PFSK-1 (cell line): ENCODE measurements at regions not wholly inside any gene's neighbourhood (a gene's known extent, or its start where the extent isn't known, plus 50 kb on each side); places are given as distances from the start of the nearest gene placed in this dataset.

Experiments
- FOXP2 ChIP-seq: optimal IDR thresholded peaks from 2 replicates; pipeline ENCODE3; 2011; ENCODE audit warnings: borderline replicate concordance, control low read depth, inconsistent platforms; ENCODE audit not compliant: insufficient read depth; ENCODE audit errors: extremely low read length, extremely low read depth
- POLR2AphosphoS5 ChIP-seq: IDR thresholded peaks from 2 replicates; pipeline ENCODE4 v1.6.1; 2012; ENCODE audit warnings: low read depth, mild to moderate bottlenecking, control low read depth, low read length, moderate library complexity
- SIN3A ChIP-seq: IDR thresholded peaks from 2 replicates; pipeline ENCODE4 v1.6.1; 2012; ENCODE audit warnings: mild to moderate bottlenecking, low read length, moderate library complexity, borderline replicate concordance; ENCODE audit not compliant: insufficient read depth
- TAF1 ChIP-seq: IDR thresholded peaks from 2 replicates; pipeline ENCODE4 v1.6.1; 2012; ENCODE audit warnings: low read length, control low read depth, borderline replicate concordance; ENCODE audit not compliant: insufficient read depth
- TF ChIP-seq, protein P1 (sequence below), 2 experiments: IDR thresholded peaks; 2 replicates each; pipeline versions ENCODE4 v1.6.1 to v1.8.0; 2011 to 2012; ENCODE audit warnings: low read depth in 2 of 2, low read length in 2 of 2, control low read depth in 1 of 2, inconsistent platforms in 1 of 2, mild to moderate bottlenecking in 1 of 2, moderate library complexity in 1 of 2; ENCODE audit not compliant: insufficient read depth in 1 of 2

DNA sequence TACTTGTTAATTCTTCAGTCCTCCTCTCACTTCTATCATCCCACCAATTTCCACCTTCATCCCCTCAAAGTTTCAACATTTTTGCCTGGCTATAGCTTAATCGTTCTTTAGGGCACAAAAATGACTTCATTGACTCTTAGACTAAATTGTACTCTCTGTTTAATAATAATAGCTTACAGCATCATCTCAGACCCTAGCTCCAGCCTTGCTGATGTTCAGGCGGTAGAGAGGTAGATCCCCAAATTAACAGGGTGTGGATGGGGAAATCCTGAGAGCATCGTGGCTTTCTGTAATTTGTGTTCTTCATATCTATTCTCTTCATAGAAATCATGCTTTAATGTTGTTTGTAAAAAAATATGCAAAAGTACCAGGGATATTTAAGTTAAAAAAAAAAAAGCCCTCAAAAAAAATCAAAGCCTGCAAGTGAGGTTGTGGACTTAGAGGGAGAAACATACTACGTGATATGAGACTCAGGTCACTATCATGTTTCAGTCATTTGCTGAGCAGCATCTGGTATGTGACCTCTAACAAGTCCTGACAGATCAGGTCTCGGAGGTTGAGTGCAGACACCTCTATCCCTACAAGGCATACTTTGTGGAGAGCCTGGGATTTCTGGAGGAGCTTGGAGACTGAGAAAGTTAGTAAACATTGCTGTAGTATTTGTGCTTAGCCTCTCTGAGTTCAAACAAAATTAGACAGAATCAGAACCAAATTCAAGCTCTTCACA is 1063.3 kb upstream of the CITED2 start:
- TF ChIP-seq FOXP2 (no peak), POLR2AphosphoS5 (no peak), TAF1 (no peak), SIN3A (no peak)
- TF ChIP-seq, protein P1, sequence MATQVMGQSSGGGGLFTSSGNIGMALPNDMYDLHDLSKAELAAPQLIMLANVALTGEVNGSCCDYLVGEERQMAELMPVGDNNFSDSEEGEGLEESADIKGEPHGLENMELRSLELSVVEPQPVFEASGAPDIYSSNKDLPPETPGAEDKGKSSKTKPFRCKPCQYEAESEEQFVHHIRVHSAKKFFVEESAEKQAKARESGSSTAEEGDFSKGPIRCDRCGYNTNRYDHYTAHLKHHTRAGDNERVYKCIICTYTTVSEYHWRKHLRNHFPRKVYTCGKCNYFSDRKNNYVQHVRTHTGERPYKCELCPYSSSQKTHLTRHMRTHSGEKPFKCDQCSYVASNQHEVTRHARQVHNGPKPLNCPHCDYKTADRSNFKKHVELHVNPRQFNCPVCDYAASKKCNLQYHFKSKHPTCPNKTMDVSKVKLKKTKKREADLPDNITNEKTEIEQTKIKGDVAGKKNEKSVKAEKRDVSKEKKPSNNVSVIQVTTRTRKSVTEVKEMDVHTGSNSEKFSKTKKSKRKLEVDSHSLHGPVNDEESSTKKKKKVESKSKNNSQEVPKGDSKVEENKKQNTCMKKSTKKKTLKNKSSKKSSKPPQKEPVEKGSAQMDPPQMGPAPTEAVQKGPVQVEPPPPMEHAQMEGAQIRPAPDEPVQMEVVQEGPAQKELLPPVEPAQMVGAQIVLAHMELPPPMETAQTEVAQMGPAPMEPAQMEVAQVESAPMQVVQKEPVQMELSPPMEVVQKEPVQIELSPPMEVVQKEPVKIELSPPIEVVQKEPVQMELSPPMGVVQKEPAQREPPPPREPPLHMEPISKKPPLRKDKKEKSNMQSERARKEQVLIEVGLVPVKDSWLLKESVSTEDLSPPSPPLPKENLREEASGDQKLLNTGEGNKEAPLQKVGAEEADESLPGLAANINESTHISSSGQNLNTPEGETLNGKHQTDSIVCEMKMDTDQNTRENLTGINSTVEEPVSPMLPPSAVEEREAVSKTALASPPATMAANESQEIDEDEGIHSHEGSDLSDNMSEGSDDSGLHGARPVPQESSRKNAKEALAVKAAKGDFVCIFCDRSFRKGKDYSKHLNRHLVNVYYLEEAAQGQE (IDR thresholded peaks at IDR 0.05; ENCODE audit: insufficient read depth in 1 of 2, low read depth in 2 of 2, low read length in 2 of 2) = no peak

DNA sequence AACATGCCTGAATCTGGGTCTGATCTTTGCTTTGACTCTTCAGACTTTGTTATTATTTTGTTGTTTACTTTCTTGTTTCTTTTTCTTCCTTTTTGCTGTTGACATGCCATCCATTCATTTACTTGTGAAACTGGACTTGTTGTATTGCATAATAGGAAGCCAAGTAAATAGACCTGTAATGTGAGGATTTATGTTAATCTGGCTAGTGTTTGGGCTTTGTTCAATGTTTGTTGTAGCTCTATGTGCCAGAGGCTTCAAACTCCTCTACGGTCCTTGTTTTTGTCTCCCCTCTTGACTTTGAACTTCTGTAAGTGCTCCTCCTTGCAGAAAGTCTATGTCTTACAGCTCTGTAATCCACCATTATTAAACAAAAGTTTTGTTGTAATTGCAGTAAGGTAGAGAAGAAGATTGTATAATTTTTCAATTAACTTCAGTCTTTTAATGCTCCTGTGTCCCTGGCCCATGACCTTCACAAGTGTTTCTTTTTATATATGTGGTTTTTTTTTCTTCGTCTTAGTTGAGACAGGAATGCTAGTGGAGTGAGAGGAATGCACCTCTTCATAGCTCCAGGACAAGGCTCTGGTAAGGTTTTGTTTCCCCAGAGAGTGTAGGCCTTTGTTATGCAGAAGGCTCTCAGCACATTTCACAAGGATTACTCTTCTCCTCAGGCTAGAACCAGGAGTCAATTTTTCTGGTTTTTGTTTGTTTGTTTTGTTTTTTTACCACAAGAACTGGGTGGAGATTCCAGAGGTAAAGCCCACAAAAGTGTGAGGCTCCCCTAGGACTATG is 1061.8 kb upstream of the CITED2 start:
- TF ChIP-seq POLR2AphosphoS5 (no peak), SIN3A (no peak), FOXP2 (no peak), TAF1 (no peak)
- TF ChIP-seq, protein P1 (IDR thresholded peaks at IDR 0.05; ENCODE audit: insufficient read depth in 1 of 2, low read depth in 2 of 2, low read length in 2 of 2) = no peak

DNA sequence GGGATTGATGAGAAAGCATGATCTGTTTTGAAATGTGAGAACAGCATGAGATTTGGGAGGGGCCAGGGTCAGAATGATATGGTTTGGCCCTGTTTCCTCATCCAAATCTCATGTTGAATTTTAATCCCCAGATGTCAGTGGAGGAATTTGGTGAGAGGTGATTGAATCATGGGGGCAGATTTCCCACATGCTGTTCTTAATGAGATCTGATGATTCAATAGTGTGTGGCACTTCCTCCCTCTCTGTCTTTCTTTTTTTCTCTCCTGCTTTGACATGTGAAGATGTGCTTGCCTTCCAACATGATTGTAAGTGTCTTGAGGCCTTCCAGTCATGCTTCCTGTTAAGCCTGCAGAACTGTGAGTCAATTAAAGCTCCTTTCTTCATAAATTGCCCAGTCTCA is 1060.3 kb upstream of the CITED2 start:
- TF ChIP-seq, protein P1 (IDR thresholded peaks at IDR 0.05; ENCODE audit: insufficient read depth in 1 of 2, low read depth in 2 of 2, low read length in 2 of 2) = no peak
- TF ChIP-seq SIN3A (no peak), TAF1 (no peak), POLR2AphosphoS5 (no peak), FOXP2 (no peak)

DNA sequence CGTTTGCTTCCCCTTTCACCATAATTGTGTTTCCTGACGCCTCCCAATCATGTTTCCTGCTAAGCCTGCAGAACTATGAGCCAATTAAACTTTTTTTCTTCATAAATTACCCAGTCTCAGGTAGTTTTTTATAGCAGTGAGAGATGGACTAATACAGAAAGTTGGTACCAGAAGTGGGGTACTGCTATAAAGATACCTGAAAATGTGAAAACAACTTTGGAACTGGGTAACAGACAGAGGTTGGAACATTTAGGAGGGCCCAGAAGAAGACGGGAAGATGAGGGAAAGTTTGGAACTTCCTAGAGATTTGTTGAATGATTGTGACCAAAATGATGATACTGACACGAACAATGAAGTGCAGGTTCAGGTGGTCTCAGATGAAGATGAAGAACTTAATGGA is 1058.6 kb upstream of the CITED2 start:
- TF ChIP-seq, protein P1 (IDR thresholded peaks at IDR 0.05; ENCODE audit: insufficient read depth in 1 of 2, low read depth in 2 of 2, low read length in 2 of 2) = no peak
- TF ChIP-seq FOXP2 = no peak
